Suppressor macrophage treated with lipopolysaccharide for 4 hours (primary cell): ENCODE measurements at regions not wholly inside any gene's neighbourhood (a gene's known extent, or its start where the extent isn't known, plus 50 kb on each side); places are given as distances from the start of the nearest gene placed in this dataset.

ENCODE experiments used
- DNase-seq: peaks from one replicate; pipeline ENCODE4 v3.0.0-alpha.2; 2020

GRCh38 chr6:167523426-167523825, 198.5 kb downstream of the TTLL2 start:
- no peak for DNase-seq

- DNase-seq = no peak
These were observed 199.6 kb downstream of the TTLL2 start for GRCh38 chr6:167524261-167525111.

GRCh38 chr6:167525774-167526173, 200.9 kb downstream of the TTLL2 start:
- DNase-seq = no peak

- DNase-seq = no peak
These were observed 201.8 kb downstream of the TTLL2 start for GRCh38 chr6:167526465-167527368.

DNA sequence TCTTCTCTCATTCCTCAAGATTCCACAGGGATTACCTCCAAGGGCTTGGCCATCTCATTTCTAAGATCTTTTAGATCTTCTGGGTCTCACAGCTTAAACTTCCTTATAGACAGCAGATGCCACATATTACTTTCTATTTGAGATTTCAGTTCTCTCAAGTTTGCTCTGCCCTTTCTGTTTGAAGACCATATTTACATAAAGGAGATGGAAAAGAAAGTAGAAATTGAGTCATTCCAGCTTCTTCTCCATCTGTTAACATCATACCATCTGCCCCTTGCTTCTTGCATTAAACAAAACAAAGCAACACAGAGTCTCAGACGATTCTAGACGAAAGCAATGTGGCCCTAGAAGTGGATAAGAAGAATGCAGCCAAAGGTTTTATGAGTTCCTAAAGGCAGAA, 203.4 kb downstream of the TTLL2 start:
- DNase-seq = no peak

GRCh38 chr6:167528976-167529375, 204.1 kb downstream of the TTLL2 start:
- no peak for DNase-seq

GRCh38 chr6:167529444-167530335, 204.8 kb downstream of the TTLL2 start:
- no peak for DNase-seq

DNA sequence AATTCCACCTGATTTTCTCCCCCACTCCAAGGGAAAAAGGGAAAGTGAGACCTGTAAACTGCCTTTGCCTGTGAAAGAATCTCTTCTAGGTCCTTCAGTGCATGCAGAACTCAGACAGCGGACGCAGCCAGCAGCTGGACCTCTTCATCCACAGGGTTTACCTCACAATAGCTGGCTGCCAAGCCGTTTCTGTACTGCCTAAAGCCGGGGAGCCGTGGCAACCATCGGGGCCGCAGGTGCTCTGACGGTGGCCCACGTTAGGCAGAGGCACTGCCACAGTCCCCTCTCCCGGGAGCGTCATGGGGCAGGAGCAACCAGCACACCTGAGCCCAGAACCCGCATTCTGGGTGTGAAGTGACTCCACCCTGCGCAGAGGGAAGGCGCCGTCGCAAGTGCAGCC, 206.1 kb downstream of the TTLL2 start:
- DNase-seq = no peak

DNA sequence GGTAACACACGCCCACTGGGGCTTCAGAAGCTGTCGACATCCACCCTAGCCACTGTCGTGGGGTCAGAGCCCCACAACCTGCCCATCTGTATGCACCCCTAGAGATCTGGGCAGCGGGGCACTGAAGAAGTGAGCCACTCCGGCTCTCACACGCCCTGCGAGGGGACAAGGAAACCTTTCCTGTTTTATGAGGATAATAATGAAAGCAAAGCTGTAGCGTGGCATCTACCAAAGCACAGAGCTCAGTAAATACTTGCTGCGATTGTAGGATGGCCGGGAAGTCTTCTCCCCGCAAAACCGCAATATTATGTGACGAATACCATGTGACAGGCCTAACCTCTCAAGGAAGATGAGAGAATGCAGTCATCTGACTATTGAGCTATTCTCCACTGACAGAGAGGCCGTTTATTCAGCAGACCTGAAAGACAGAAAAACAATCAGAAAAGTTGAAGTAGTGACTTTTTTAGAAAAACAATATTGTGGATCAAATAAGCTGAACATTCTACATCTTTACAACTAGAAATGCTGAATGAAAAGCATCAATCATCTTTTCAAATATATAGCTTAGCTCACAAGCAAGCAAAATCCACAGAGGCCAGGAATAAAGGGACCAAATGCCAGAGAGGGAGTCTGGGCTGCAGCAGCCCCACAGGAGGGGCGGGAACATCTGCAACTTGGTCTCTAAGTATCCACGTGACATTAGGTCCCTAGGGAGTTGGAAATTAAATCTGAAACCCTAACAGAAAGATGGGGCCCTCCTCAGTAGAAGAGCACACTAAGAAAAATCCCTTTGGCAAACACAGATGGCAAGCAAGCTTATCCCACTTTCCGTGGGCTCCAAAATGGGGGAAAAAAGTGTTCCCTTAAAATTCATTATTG, 207.8 kb downstream of the TTLL2 start:
- DNase-seq = no peak

DNA sequence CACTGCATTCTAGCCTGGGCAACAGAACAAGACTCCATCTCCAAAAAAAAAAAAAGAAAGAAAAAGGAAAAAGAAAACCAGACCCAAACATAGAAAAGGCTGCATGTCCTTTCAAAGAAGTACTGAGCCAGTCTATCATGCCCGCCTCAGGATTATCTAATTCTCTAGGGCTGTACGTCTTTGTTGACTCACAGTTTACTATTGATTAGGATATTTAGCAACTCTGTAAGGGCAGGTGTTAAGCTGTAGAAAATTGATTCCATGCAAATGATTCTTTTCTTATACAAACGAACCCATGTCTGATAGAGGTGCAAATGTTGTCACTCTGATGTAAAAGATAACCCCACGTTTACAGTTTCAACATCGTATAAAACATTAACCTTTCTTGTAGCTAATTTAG, 209.0 kb downstream of the TTLL2 start:
- DNase-seq = no peak

DNA sequence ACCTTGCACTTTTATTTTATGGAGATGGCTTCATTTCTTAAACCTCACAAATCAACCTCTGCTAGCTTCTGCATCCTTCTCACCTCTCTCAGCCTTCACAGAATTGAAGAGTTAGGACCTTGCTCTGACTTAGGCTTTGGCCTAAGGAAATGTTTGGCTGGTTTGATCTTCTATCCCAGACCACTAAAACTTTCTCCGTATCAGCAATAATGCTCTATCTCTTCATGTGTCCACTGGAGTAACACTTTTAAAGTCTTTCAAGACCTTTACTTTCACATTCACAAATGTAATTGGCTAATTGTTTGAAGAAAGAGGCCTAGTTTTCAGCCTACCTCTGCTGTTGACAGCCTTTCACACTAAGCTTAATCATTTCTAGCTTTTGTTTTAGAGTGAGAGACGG, 212.9 kb downstream of the TTLL2 start:
- no peak for DNase-seq

DNA sequence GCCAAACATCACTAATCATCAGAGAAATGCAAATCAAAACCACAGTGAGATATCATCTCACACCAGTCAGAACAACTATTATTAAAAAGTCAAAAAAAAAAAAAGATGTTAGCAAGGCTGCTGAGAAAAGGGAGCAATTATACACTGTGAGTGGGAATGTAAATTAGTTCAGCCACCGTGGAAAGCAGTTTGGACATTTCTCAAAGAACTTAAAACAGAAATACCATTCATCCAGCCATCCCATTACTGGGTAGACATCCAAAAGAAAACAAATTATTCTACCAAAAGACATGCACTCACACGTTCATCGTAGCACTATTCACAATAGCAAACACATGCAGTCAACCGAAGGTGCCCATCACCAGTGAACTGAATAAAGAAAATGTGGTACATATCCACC, 213.9 kb downstream of the TTLL2 start:
- DNase-seq = no peak

GRCh38 chr6:167540796-167541195, 215.9 kb downstream of the TTLL2 start:
- DNase-seq = no peak

- no peak for DNase-seq
These were observed 216.7 kb downstream of the TTLL2 start for GRCh38 chr6:167541544-167541943.

DNA sequence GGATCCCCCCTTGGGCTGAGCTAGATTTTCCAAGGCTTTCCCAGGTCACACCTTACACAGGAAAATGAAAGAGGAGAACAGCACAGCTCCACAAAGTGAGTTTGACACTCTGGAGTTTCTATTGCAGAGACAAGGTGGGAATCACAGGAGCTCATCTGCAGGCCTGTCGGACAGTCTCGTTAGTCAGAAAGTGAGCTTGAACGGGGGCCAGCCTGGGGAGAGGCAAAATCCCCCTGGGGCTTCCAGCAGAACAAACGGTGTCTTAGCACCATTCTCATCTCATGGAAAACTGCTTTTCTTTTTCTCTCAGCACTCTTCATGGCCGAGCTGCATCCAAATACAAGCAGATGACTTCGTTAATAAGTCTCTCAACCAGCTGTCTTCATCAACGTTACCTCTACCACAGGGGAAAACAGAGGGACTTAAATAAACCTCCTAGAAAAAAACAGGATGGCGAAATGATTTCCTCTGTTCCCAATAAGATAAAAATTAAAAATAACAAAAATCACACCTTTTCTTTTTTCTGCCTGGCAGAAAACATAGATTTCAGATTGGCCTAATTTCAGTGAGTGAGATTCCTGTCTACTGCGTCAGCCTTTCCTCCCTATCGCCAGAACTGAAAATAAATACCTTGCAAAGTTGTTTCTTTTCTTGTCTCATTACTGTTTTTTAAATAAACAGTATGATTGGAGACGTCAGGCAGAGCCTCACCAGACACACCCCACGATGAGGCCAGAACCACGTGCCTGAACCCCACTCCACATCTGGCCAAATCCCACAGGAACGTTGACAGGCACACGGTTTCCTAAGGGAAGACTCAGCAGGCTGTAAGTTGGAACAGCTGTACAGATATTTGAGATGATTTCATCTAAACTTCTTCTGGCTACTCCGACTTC, 219.0 kb downstream of the TTLL2 start:
- no peak for DNase-seq

- no peak for DNase-seq
These were observed 221.9 kb downstream of the TTLL2 start for GRCh38 chr6:167546611-167547327.

DNA sequence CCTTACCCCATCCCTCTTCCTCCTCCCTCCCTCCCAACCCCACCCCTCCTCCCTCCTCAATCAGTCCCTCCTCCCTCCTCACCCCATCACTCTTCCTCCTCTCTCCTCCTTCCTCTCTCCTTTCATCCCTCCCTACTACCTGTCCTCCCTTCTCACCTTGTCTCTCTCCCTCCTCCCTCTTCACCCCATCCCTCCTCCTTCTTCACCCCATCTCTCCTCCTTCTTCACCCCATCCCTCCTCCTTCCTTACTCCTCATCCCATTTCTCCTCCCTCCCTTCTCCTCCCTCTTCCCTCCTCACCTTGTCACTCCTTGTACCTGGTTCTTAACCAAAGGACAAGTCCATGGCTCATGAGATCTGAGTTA, 222.4 kb downstream of the TTLL2 start:
- DNase-seq = no peak

DNA sequence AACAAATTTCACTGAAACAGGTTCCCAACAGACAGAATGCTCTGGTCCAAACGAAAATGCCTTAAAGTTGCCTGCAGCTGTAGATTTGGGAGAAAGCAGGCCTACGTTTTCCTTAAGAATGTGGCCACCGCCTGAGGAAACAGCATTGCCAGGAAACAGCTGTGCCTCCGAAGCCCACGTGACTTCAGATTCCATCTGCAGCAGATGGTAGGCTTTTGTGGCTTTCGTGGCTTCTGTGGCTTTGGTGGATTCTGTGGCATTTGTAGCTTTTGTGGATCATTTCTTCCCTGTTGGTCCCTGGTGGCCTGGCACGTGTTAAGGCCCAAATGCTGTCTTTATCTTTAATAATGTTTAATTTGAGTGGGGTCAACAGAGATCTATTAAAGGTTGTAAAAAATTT, 222.9 kb downstream of the TTLL2 start:
- DNase-seq = no peak

GRCh38 chr6:167548451-167548850, 223.6 kb downstream of the TTLL2 start:
- no peak for DNase-seq

DNA sequence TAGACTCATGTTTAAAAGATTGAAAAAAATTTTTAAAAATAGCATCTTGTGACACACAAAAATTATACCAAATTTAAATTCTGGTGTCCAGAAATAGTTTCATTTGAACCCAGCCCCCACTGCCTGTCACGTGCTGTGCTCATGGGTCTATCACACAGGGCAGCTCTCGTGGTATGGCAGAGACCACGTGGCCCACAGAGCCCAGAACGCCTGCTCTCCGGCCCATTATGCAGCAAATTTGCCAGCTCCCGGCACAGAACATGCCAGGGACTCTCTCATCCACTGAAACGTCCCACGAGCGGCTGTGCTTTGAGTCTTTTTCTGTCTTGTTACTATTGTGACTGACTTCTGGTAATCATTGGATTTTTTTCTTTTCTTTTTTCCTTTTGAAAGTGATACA, 224.3 kb downstream of the TTLL2 start:
- no peak for DNase-seq
